H1 (cell line): ENCODE measurements at regions not wholly inside any gene's neighbourhood (a gene's known extent, or its start where the extent isn't known, plus 50 kb on each side); places are given as distances from the start of the nearest gene placed in this dataset.

Experiments
- CEBPB ChIP-seq: IDR thresholded peaks from 2 replicates; pipeline ENCODE4 v1.6.1; 2012; ENCODE audit warnings: low read depth, low read length
- CHD1 ChIP-seq: IDR thresholded peaks from 2 replicates; pipeline ENCODE4 v1.6.1; 2012; ENCODE audit warnings: low read depth, low read length, improper control_type of control experiment
- CHD7 ChIP-seq: fragments of 300-600 bp; sonication (generic); IDR thresholded peaks from 2 replicates; pipeline ENCODE4 v1.7.1; 2012; ENCODE audit warnings: low read length, moderate library complexity, mild to moderate bottlenecking, inconsistent platforms; ENCODE audit not compliant: insufficient replicate concordance
- CREB1 ChIP-seq: IDR thresholded peaks from 2 replicates; pipeline ENCODE4 v1.6.1; 2012; ENCODE audit warnings: inconsistent platforms
- CTCF ChIP-seq, 3 experiments: IDR thresholded peaks; 1 replicate in 2 of 3; 2 replicates in 1 of 3; pipeline versions ENCODE4 v1.5.1 to v1.6.1; 2011; ENCODE audit warnings: low read length in 3 of 3, mild to moderate bottlenecking in 3 of 3, inconsistent platforms in 2 of 3, low read depth in 1 of 3, moderate library complexity in 1 of 3; ENCODE audit not compliant: insufficient read depth in 1 of 3; ENCODE audit errors: control extremely low read depth in 1 of 3
- NRF1 ChIP-seq: IDR thresholded peaks from 2 replicates; pipeline ENCODE4 v1.6.1; 2011; ENCODE audit warnings: mild to moderate bottlenecking, low read depth, low read length, improper control_type of control experiment
- PHF8 ChIP-seq: fragments of 200-600 bp; sonication (generic); conservative IDR thresholded peaks from 2 replicates; pipeline ENCODE4 v1.7.1; 2012; ENCODE audit warnings: low read depth, mild to moderate bottlenecking, inconsistent platforms, low read length, moderate library complexity
- SIRT6 ChIP-seq: IDR thresholded peaks from one replicate; pipeline ENCODE4 v1.7.1; 2012; ENCODE audit warnings: low read length, inconsistent platforms
- SUZ12 ChIP-seq: fragments of 200-600 bp; sonication (generic); IDR thresholded peaks from 2 replicates; pipeline ENCODE4 v1.6.1; 2012; ENCODE audit warnings: mild to moderate bottlenecking, inconsistent platforms, low read length, moderate library complexity, mixed read lengths

DNA sequence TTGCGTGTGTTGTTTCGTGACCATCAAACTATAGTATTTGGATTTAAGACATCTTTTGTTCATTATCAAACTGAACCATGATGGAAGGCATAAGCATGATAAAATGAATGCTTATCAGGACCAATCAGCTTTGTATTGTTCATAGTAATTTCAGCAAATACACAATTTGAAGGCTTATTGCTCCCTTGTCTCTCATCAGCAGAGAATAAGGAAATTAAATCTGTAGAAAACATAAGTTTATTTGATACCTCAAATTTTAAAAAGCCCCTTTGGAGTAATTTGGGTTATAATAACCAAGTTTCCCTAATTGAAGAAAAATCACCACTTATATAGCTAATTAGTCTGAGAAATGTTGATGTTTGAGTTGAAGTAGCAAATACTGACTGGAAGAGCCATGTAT lies 705.7 kb downstream of the NUP35 start (continued):
- TF ChIP-seq CHD7 (no peak), PHF8 (no peak), CREB1 (no peak), SUZ12 (no peak), CHD1 (no peak), NRF1 (no peak), CEBPB (no peak), CTCF (IDR thresholded peaks at IDR 0.05; ENCODE audit: control extremely low read depth in 1 of 3, insufficient read depth in 1 of 3, low read depth in 1 of 3, low read length in 3 of 3) (no peak), SIRT6 (no peak)
